ENCODE measurements at regions not wholly inside any gene's neighbourhood (a gene's known extent, or its start where the extent isn't known, plus 50 kb on each side); places are given as distances from the start of the nearest gene placed in this dataset.
"Not testable (repeated sequence)": the region's sequence is repeated elsewhere in the genome, so short reads cannot be mapped to it uniquely, and the experiment has no call there.

DNA sequence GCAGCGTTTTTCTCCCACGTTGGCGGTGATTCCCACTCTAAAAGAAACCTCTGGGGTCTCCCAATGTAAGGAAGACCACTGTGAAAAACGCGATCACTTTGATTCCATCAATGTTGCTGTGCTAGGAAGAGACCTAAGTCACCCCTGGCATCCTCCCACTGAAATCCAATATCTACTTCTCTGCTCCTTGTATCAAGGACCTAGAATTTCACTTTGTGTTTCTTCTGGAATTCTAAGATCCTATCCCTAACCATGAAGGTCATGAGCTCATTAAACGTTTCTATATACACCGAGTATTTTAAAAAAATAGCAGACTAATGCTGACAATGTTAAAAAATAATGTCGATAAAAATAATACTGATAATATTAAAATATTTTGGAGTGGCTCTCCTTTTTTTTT lies 118.8 kb upstream of the MYO10 start:
- Histone ChIP-seq H2AFZ (no peak overlapping the region), H3K27me3 (ENCODE audit: control insufficient read depth, insufficient read depth, low read length) (no peaks in the 10 kb centered on the region), H3K79me2 (no peaks in the 10 kb centered on the region), H3K36me3 (ENCODE audit: control insufficient read depth, insufficient read depth, low read length) (no peaks in the 10 kb centered on the region), H3K9me3 (ENCODE audit: control insufficient read depth, low read length) (no peaks in the 10 kb centered on the region), H3K4me2 (ENCODE audit: low read length) (no peak overlapping the region), H3K4me3 (ENCODE audit: low read depth, low read length) (no peak overlapping the region), H3K27ac (no peak overlapping the region), H3K9ac (no peak overlapping the region), H3K4me1 (no peaks in the 10 kb centered on the region)
- TF ChIP-seq CTCF (IDR thresholded peaks at IDR 0.05): no peak

DNA sequence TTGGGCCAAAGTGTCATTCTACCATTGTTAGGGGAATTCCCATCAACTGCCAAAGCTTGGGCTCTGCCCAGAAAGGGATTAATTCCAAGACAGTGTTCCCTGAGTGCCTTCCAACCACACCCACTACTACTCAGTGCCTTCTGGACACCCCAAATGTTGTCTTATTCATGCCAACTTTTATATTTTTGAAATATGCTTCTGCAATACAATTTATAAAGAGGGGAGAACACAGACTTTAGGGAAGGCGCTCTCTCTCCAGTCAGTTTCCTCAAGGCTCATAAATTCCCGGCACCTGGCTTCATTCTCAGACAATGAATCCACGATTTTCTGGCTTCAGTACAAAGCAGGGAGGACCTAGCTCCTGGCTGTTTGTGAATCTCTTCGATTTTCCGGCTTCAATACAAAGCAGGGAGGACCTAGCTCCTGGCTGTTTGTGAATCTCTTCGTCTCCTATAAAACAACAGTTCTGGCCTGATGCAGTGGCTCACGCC lies 120.1 kb upstream of the MYO10 start:
- no peaks in the 10 kb centered on the region for H3K27me3 ChIP-seq (ENCODE audit: control insufficient read depth, insufficient read depth, low read length)
- no peak overlapping the region for H3K4me3 ChIP-seq (ENCODE audit: low read depth, low read length)
- no peak overlapping the region for H3K4me2 ChIP-seq (ENCODE audit: low read length)
- no peaks in the 10 kb centered on the region for H3K9me3 ChIP-seq (ENCODE audit: control insufficient read depth, low read length)
- TF ChIP-seq CTCF (IDR thresholded peaks at IDR 0.05): no peak
- H3K4me1 ChIP-seq: no peaks in the 10 kb centered on the region
- H3K79me2 ChIP-seq: no peaks in the 10 kb centered on the region
- no peak overlapping the region for H3K27ac ChIP-seq
- no peaks in the 10 kb centered on the region for H3K36me3 ChIP-seq (ENCODE audit: control insufficient read depth, insufficient read depth, low read length)
- no peak overlapping the region for H3K9ac ChIP-seq
- no peak overlapping the region for H2AFZ ChIP-seq

DNA sequence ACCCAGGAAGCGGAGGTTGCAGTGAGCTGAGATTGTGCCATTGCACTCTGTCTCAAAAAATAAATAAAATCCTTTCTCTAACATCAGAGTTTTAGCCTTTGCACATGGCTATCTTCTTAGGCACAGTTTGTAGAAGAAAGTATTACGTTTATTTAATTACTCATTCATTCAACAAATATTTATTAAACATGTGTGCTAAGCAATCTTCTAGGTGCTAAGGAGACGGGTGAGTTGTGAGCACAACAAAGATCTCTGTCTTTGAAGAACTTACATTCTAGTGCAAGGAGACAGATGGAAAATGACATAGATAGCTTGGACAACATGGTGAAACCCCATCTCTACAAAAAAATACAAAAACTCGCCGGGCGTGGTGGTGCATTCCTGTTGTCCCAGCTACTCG lies 122.3 kb upstream of the MYO10 start:
- H3K4me3 ChIP-seq (ENCODE audit: low read depth, low read length): no peak overlapping the region
- H3K9ac ChIP-seq: no peak overlapping the region
- no peaks in the 10 kb centered on the region for H3K36me3 ChIP-seq (ENCODE audit: control insufficient read depth, insufficient read depth, low read length)
- no peaks in the 10 kb centered on the region for H3K9me3 ChIP-seq (ENCODE audit: control insufficient read depth, low read length)
- no peak overlapping the region for H3K4me2 ChIP-seq (ENCODE audit: low read length)
- no peak for TF ChIP-seq CTCF (IDR thresholded peaks at IDR 0.05)
- no peaks in the 10 kb centered on the region for H3K27me3 ChIP-seq (ENCODE audit: control insufficient read depth, insufficient read depth, low read length)
- no peak overlapping the region for H2AFZ ChIP-seq
- no peaks in the 10 kb centered on the region for H3K79me2 ChIP-seq
- no peaks in the 10 kb centered on the region for H3K4me1 ChIP-seq
- no peak overlapping the region for H3K27ac ChIP-seq

DNA sequence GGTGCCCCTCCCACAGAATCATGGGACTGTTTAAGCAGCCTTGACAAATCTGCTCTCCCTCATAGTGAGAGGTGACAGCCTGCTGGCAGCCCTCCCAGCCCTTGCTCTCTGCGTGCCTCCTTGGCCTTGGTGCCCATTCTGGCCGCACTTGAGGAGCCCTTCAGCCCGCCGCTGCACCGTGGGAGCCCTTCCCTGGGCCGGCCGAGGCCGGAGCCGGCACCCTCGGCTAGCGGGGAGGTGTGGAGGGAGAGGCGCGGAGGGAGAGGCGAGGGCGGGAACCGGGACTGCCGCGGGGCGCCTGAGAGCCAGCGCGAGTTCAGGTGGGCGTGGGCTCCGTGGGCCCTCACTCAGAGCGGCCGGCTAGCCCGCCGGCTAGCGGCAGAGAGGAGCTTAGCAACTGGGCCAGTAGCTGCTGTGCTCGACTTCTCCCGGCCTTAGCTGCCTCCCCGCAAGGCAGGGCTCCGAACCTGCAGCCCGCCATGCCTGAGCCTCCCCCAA lies 125.9 kb upstream of the MYO10 start:
- no peak overlapping the region for H3K4me2 ChIP-seq (ENCODE audit: low read length)
- H3K36me3 ChIP-seq (ENCODE audit: control insufficient read depth, insufficient read depth, low read length): no peaks in the 10 kb centered on the region
- H3K27ac ChIP-seq: no peak overlapping the region
- no peaks in the 10 kb centered on the region for H3K9me3 ChIP-seq (ENCODE audit: control insufficient read depth, low read length)
- no peaks in the 10 kb centered on the region for H3K4me1 ChIP-seq
- no peak overlapping the region for H2AFZ ChIP-seq
- H3K27me3 ChIP-seq (ENCODE audit: control insufficient read depth, insufficient read depth, low read length): no peaks in the 10 kb centered on the region
- H3K9ac ChIP-seq: no peak overlapping the region
- H3K79me2 ChIP-seq: no peaks in the 10 kb centered on the region
- H3K4me3 ChIP-seq (ENCODE audit: low read depth, low read length): no peak overlapping the region
- TF ChIP-seq CTCF (IDR thresholded peaks at IDR 0.05): no peak

- not testable (repeated sequence) for H3K27ac ChIP-seq; H3K9me3 ChIP-seq (ENCODE audit: control insufficient read depth, low read length); H3K4me2 ChIP-seq (ENCODE audit: low read length)
Observed at GRCh38 chr5:17062741-17063140, 126.7 kb upstream of the MYO10 start.

More at GRCh38 chr5:17062741-17063140, 126.7 kb upstream of the MYO10 start:
- H3K27me3 ChIP-seq (ENCODE audit: control insufficient read depth, insufficient read depth, low read length); H2AFZ ChIP-seq; H3K4me3 ChIP-seq (ENCODE audit: low read depth, low read length); H3K9ac ChIP-seq; H3K36me3 ChIP-seq (ENCODE audit: control insufficient read depth, insufficient read depth, low read length); H3K79me2 ChIP-seq; H3K4me1 ChIP-seq: not testable (repeated sequence)

Measured in parathyroid adenoma (tissue), 2 donors.